22Rv1 (cell line): ENCODE measurements at regions not wholly inside any gene's neighbourhood (a gene's known extent, or its start where the extent isn't known, plus 50 kb on each side); places are given as distances from the start of the nearest gene placed in this dataset.

Experiments used
- ZFX ChIP-seq: fragments of 450-650 bp; IDR thresholded peaks from 2 replicates; pipeline ENCODE4 v1.6.1; 2017; ENCODE audit warnings: antibody characterized with exemption, borderline replicate concordance
- TF ChIP-seq, protein P1 (sequence below): fragments of 450-650 bp; IDR thresholded peaks from 2 replicates; pipeline ENCODE4 v1.5.1; 2017; ENCODE audit warnings: mild to moderate bottlenecking

DNA sequence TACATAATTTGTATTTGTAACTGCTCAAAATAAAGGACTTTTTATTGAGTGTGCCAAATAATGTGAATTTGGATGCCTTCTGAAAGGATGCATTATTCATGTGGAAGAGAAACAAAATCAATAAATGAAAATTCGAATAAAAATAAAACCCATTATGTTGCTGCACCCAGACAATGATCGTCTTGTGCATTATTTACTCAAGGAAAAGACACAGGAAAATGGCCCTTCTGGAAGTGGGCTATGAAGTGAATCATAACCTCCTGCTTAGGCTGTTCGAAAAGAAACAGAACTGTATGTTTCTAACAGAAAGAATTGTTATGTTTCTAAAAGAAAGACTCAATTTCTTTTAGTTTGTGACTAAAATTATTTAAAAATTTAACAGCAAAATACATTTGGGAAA lies 168.9 kb upstream of the NFIB start:
- TF ChIP-seq, protein P1, sequence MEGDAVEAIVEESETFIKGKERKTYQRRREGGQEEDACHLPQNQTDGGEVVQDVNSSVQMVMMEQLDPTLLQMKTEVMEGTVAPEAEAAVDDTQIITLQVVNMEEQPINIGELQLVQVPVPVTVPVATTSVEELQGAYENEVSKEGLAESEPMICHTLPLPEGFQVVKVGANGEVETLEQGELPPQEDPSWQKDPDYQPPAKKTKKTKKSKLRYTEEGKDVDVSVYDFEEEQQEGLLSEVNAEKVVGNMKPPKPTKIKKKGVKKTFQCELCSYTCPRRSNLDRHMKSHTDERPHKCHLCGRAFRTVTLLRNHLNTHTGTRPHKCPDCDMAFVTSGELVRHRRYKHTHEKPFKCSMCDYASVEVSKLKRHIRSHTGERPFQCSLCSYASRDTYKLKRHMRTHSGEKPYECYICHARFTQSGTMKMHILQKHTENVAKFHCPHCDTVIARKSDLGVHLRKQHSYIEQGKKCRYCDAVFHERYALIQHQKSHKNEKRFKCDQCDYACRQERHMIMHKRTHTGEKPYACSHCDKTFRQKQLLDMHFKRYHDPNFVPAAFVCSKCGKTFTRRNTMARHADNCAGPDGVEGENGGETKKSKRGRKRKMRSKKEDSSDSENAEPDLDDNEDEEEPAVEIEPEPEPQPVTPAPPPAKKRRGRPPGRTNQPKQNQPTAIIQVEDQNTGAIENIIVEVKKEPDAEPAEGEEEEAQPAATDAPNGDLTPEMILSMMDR, result no peak
- no peak for TF ChIP-seq ZFX
